Natural killer cell (primary cell): ENCODE measurements at regions not wholly inside any gene's neighbourhood (a gene's known extent, or its start where the extent isn't known, plus 50 kb on each side); places are given as distances from the start of the nearest gene placed in this dataset.

Experiments used
- ATAC-seq, 3 donors: fragments of 150-1000 bp in 2 of 3; fragments of 200-7000 bp in 1 of 3; cut with Tn5 transposase; 1 replicate in 1 of 3; 2 replicates in 2 of 3; pipeline ENCODE4 v1.10.0; 2021; ENCODE audit warnings: mild to moderate bottlenecking in 2 of 3, moderate library complexity in 2 of 3
- DNase-seq, 2 donors: peaks; one replicate each; pipeline versions ENCODE4 v3.0.0 to v3.0.0-alpha.2; 2013 to 2021; ENCODE audit warnings: mixed read lengths in 1 of 2
- H3K27ac ChIP-seq: one replicate; pipeline ENCODE4 v1.5.1; 2013; ENCODE audit warnings: mild to moderate bottlenecking, low read length
- H3K27me3 ChIP-seq: one replicate; pipeline ENCODE4 v1.6.1; 2013; ENCODE audit warnings: low read length; ENCODE audit not compliant: control insufficient read depth, insufficient read depth
- H3K36me3 ChIP-seq: one replicate; pipeline ENCODE4 v1.6.1; 2013; ENCODE audit warnings: low read length; ENCODE audit not compliant: control insufficient read depth, insufficient read depth
- H3K4me1 ChIP-seq: one replicate; pipeline ENCODE4 v1.6.1; 2013; ENCODE audit warnings: low read length; ENCODE audit not compliant: control insufficient read depth, insufficient read depth
- H3K4me3 ChIP-seq: one replicate; pipeline ENCODE4 v1.5.1; 2013; ENCODE audit warnings: low read length
- H3K9me3 ChIP-seq: one replicate; pipeline ENCODE4 v1.6.1; 2013; ENCODE audit warnings: low read length; ENCODE audit not compliant: control insufficient read depth, insufficient read depth
- H3K27ac Mint-ChIP-seq, 2 donors: one replicate each; pipeline ENCODE4 v1.8.0; 2022; ENCODE audit warnings: mild to moderate bottlenecking in 2 of 2, mixed read lengths in 2 of 2, moderate library complexity in 1 of 2
- H3K27me3 Mint-ChIP-seq, 2 donors: one replicate each; pipeline ENCODE4 v1.8.0; 2022; ENCODE audit warnings: low read depth in 2 of 2, mixed read lengths in 2 of 2
- H3K36me3 Mint-ChIP-seq: one replicate; pipeline ENCODE4 v1.8.0; 2022; ENCODE audit warnings: mixed read lengths
- H3K4me1 Mint-ChIP-seq, 2 donors: one replicate each; pipeline ENCODE4 v1.8.0; 2022; ENCODE audit warnings: mixed read lengths in 2 of 2
- H3K4me3 Mint-ChIP-seq: one replicate; pipeline ENCODE4 v1.8.0; 2022; ENCODE audit warnings: mild to moderate bottlenecking, moderate library complexity, mixed read lengths
- H3K9me3 Mint-ChIP-seq, 2 donors: one replicate each; pipeline ENCODE4 v1.8.0; 2022; ENCODE audit warnings: mixed read lengths in 2 of 2
- WGBS: methylation state at CpG from one replicate; pipeline ENCODE4 v1.1.7; 2013; ENCODE audit warnings: missing lambda C conversion rate; ENCODE audit not compliant: insufficient coverage; 5-methylcytosine and 5-hydroxymethylcytosine counted together
- intact Hi-C: fragments of 100-400 bp; cut with micrococcal nuclease; formaldehyde crosslinking; loops from one replicate; pipeline ENCODE4 v1.14.2; 2022
- TF ChIP-seq, protein P1 (sequence below): fragments of 200-600 bp; IDR thresholded peaks from one replicate; pipeline ENCODE4 v1.8.0; 2022; ENCODE audit warnings: antibody characterized with exemption

DNA sequence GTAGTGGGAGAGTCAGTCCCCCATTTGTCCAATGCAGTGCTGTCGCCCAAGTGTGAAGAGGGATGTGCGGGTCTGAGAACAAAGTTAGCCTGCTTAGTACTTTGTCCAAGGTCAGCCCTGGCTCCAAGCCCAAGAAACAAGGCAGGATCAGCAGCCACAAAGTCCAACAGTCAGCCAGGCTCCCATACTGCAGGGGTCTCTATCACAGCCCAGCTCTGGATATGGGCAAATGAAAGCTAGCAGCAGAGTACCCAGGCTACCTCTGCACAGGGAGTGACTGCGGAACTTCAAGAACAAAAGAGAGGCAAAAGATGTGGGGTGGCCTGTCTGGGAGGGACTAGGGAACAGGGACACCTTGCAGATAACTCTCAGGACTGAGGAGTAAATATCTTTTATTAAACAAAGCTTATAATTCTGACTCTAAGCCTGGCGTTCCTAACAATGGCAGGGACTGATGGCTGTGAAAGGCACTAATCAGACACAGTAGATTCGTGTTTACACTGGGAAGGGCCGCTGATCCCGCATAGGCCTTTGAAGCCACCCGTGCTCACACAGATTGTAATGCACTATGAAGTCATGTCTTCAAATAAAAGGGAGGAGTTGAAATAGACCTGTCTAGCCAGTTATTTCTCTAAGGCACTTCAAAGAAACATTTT, 91.0 kb upstream of the EEA1 start:
- H3K4me1 ChIP-seq, result no peaks in the 10 kb centered on the region
- no peak for DNase-seq
- no peaks in the 10 kb centered on the region for H3K9me3 ChIP-seq
- H3K4me3 ChIP-seq, result no peak overlapping the region
- TF ChIP-seq, protein P1, sequence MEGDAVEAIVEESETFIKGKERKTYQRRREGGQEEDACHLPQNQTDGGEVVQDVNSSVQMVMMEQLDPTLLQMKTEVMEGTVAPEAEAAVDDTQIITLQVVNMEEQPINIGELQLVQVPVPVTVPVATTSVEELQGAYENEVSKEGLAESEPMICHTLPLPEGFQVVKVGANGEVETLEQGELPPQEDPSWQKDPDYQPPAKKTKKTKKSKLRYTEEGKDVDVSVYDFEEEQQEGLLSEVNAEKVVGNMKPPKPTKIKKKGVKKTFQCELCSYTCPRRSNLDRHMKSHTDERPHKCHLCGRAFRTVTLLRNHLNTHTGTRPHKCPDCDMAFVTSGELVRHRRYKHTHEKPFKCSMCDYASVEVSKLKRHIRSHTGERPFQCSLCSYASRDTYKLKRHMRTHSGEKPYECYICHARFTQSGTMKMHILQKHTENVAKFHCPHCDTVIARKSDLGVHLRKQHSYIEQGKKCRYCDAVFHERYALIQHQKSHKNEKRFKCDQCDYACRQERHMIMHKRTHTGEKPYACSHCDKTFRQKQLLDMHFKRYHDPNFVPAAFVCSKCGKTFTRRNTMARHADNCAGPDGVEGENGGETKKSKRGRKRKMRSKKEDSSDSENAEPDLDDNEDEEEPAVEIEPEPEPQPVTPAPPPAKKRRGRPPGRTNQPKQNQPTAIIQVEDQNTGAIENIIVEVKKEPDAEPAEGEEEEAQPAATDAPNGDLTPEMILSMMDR, result no peak
- 91% methylated on average over 8 of the region's 8 CpGs for WGBS
- Mint-ChIP-seq H3K9me3 (no peaks in the 10 kb centered on the region), H3K27me3 (peaks cover 0 to 4% of the 10 kb centered on the region in 2 donors), H3K36me3 (no peaks in the 10 kb centered on the region), H3K4me1 (no peaks in the 10 kb centered on the region), H3K4me3 (no peak overlapping the region), H3K27ac (no peak overlapping the region)
- no peak overlapping the region for H3K27ac ChIP-seq
- no peaks in the 10 kb centered on the region for H3K27me3 ChIP-seq
- no peak for ATAC-seq
- intact Hi-C loops, result no loop called here
- no peaks in the 10 kb centered on the region for H3K36me3 ChIP-seq

DNA sequence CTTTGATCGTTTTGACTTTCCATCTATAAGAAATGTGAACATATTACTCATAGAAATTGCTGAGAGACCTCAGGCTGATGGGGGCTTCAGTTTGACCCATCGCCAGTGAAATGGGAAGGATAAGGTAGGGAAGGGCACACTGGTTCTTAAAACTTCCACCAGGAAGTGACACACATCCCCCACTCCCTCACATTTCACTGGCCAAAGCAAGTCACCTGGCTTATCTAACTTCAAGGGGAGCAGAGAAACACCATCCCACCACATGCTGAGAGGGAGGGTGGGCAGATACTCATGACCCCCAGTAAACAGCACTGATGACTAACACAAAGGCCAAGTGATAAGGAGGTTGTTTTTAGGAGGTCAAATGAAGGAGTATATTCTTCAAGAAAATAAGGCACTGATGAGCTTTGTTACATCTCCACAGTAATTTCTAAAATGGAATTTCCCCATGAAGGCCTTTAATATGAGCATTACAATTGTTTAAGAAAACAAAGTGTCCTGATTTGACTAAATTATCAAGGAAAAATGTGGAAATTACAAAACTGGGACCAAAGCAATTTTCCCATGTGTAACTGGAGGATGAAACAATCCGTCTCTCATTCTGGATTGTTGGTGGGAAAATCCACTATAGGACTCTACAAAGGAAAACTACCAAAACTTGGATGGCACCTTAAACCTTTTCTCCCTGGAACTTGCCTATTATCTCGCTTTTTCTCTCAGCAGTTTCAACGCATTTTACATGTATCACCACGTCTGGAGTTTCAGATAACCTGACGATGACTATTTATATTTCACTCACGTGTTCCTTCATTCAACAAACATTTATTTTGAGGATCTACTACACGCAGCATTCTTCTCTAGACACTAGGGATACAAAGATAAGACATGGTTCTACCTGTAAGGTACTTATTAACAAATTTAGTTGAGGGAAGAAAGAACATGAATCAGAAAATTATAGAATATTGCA, 91.8 kb upstream of the EEA1 start:
- 75% methylated on average over 6 of the region's 9 CpGs for WGBS
- H3K27me3 Mint-ChIP-seq, result peaks cover 0 to 4% of the 10 kb centered on the region in 2 donors
- H3K9me3 Mint-ChIP-seq, result no peaks in the 10 kb centered on the region
- TF ChIP-seq, protein P1, result no peak
- DNase-seq (no peak), ATAC-seq (no peak)
- no peak overlapping the region for H3K27ac Mint-ChIP-seq
- Histone ChIP-seq H3K4me1 (no peaks in the 10 kb centered on the region), H3K27me3 (no peaks in the 10 kb centered on the region), H3K9me3 (no peaks in the 10 kb centered on the region), H3K4me3 (no peak overlapping the region), H3K36me3 (no peaks in the 10 kb centered on the region), H3K27ac (no peak overlapping the region)
- H3K4me3 Mint-ChIP-seq, result no peak overlapping the region
- H3K4me1 Mint-ChIP-seq, result no peaks in the 10 kb centered on the region
- intact Hi-C loops, result no loop called here
- no peaks in the 10 kb centered on the region for H3K36me3 Mint-ChIP-seq

DNA sequence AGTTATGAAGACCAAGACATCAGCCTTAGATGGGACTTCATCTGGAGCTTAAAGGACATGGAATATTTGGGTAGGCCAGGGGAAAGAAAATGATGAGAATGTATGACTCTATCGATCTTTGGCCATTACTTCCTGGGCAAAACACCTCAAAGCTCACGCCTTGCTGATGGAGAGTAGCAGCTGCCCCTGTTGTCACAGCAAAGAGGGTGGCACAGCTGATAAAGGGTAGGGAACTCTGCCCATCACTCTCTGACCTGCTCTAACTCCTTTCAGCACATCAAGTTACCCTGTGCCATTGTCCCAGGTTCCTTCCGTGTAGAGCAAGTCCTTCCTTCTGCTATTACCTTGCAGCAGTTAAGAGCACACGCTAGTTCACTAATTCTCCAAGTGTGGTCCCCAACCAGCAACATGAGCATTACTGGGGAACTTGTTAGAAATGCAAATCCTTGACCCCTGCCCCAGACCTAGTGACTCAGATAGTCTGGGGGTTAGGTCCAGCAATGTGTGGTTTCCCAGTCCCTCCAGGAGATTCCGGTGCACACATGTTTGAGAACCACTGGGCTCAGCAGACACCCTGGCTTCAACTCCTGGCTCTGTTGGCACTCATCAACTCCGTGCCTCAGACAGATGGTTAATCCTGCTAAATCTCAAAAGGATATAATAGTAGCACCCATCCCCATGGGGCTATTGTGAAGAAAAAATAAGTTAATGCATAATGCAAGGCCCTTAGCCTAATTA, 93.7 kb upstream of the EEA1 start:
- no peak overlapping the region for H3K27ac ChIP-seq
- no peak overlapping the region for H3K27ac Mint-ChIP-seq
- ATAC-seq (no peak), DNase-seq (no peak)
- no peaks in the 10 kb centered on the region for H3K9me3 Mint-ChIP-seq
- no peaks in the 10 kb centered on the region for H3K4me1 ChIP-seq
- TF ChIP-seq, protein P1, result no peak
- H3K4me3 ChIP-seq, result no peak overlapping the region
- H3K4me3 Mint-ChIP-seq, result no peak overlapping the region
- WGBS, result 93% methylated on average over 6 of the region's 6 CpGs
- no peaks in the 10 kb centered on the region for H3K36me3 Mint-ChIP-seq
- no peaks in the 10 kb centered on the region for H3K36me3 ChIP-seq
- peaks cover 0 to 2% of the 10 kb centered on the region in 2 donors for H3K27me3 Mint-ChIP-seq
- H3K27me3 ChIP-seq, result no peaks in the 10 kb centered on the region
- no peaks in the 10 kb centered on the region for H3K4me1 Mint-ChIP-seq
- intact Hi-C loops, result no loop called here
- no peaks in the 10 kb centered on the region for H3K9me3 ChIP-seq
